HuH-7 (cell line): ENCODE measurements at regions not wholly inside any gene's neighbourhood (a gene's known extent, or its start where the extent isn't known, plus 50 kb on each side); places are given as distances from the start of the nearest gene placed in this dataset.

ENCODE experiments used
- DNase-seq: peaks from one replicate; pipeline ENCODE4 v3.0.0; 2011; ENCODE audit warnings: low spot score

GRCh38 chr6:22067671-22068070 lies 229.2 kb downstream of the PRL start:
- no peak for DNase-seq

- no peak for DNase-seq
Observed at GRCh38 chr6:22068561-22069305, 228.1 kb downstream of the PRL start.

- no peak for DNase-seq
Observed at GRCh38 chr6:22069306-22069800, 227.5 kb downstream of the PRL start.

GRCh38 chr6:22071270-22072041 lies 225.4 kb downstream of the PRL start:
- no peak for DNase-seq

GRCh38 chr6:22072949-22073348 lies 223.9 kb downstream of the PRL start:
- DNase-seq, result no peak

GRCh38 chr6:22073516-22074198 lies 223.2 kb downstream of the PRL start:
- no peak for DNase-seq

- no peak for DNase-seq
Observed at GRCh38 chr6:22078288-22078687, 218.5 kb downstream of the PRL start.

GRCh38 chr6:22078802-22079545 lies 217.9 kb downstream of the PRL start:
- no peak for DNase-seq

GRCh38 chr6:22079783-22080182 lies 217.1 kb downstream of the PRL start:
- no peak for DNase-seq

GRCh38 chr6:22081709-22082108 lies 215.1 kb downstream of the PRL start:
- no peak for DNase-seq

- DNase-seq, result no peak
Observed at GRCh38 chr6:22082218-22082617, 214.6 kb downstream of the PRL start.

GRCh38 chr6:22083119-22083518 lies 213.7 kb downstream of the PRL start:
- DNase-seq, result no peak

GRCh38 chr6:22087960-22088706 lies 208.7 kb downstream of the PRL start:
- no peak for DNase-seq

- DNase-seq, result no peak
Observed at GRCh38 chr6:22091424-22091948, 205.3 kb downstream of the PRL start.

GRCh38 chr6:22095836-22096235 lies 201.0 kb downstream of the PRL start:
- DNase-seq, result no peak

- no peak for DNase-seq
Observed at GRCh38 chr6:22098601-22099031, 198.2 kb downstream of the PRL start.

GRCh38 chr6:22099231-22099630 lies 197.6 kb downstream of the PRL start:
- DNase-seq, result no peak

- no peak for DNase-seq
Observed at GRCh38 chr6:22099923-22100322, 196.9 kb downstream of the PRL start.

GRCh38 chr6:22101163-22101562 lies 195.7 kb downstream of the PRL start:
- DNase-seq, result no peak

GRCh38 chr6:22102671-22103070 lies 194.2 kb downstream of the PRL start:
- DNase-seq, result no peak

- no peak for DNase-seq
Observed at GRCh38 chr6:22106451-22106850, 190.4 kb downstream of the PRL start.
